ENCODE measurements at regions not wholly inside any gene's neighbourhood (a gene's known extent, or its start where the extent isn't known, plus 50 kb on each side); places are given as distances from the start of the nearest gene placed in this dataset.

- no peak overlapping the region for H3K27ac Mint-ChIP-seq (ENCODE audit: unreplicated experiment)
- no peaks in the 10 kb centered on the region for H3K4me1 Mint-ChIP-seq
- DNase-seq (ENCODE audit: low read depth, low spot score), result no peak
- no peak overlapping the region for H3K4me3 Mint-ChIP-seq
- peaks cover 19% of the 10 kb centered on the region for H3K27me3 Mint-ChIP-seq (ENCODE audit: low read depth)
- H3K36me3 Mint-ChIP-seq (ENCODE audit: low read depth), result peaks cover 3% of the 10 kb centered on the region
- no peak for TF ChIP-seq CTCF (conservative IDR thresholded peaks at IDR 0.05)
- peaks cover 13% of the 10 kb centered on the region for H3K9me3 Mint-ChIP-seq
Observed at GRCh38 chr14:62143245-62143644, 381.0 kb downstream of the SNAPC1 start.

GRCh38 chr14:62144863-62145262, 382.6 kb downstream of the SNAPC1 start:
- Mint-ChIP-seq H3K27me3 (ENCODE audit: low read depth) (peaks cover 19% of the 10 kb centered on the region), H3K4me1 (no peaks in the 10 kb centered on the region), H3K36me3 (ENCODE audit: low read depth) (peaks cover 3% of the 10 kb centered on the region), H3K9me3 (peaks cover 18% of the 10 kb centered on the region), H3K4me3 (no peak overlapping the region), H3K27ac (ENCODE audit: unreplicated experiment) (no peak overlapping the region)
- TF ChIP-seq CTCF (conservative IDR thresholded peaks at IDR 0.05), result no peak
- DNase-seq (ENCODE audit: low read depth, low spot score), result no peak

- H3K4me3 Mint-ChIP-seq, result no peak overlapping the region
- no peak overlapping the region for H3K27ac Mint-ChIP-seq (ENCODE audit: unreplicated experiment)
- no peaks in the 10 kb centered on the region for H3K4me1 Mint-ChIP-seq
- peaks cover 18% of the 10 kb centered on the region for H3K9me3 Mint-ChIP-seq
- TF ChIP-seq CTCF (conservative IDR thresholded peaks at IDR 0.05), result no peak
- no peak for DNase-seq (ENCODE audit: low read depth, low spot score)
- peaks cover 21% of the 10 kb centered on the region for H3K27me3 Mint-ChIP-seq (ENCODE audit: low read depth)
- peaks cover 3% of the 10 kb centered on the region for H3K36me3 Mint-ChIP-seq (ENCODE audit: low read depth)
Observed at GRCh38 chr14:62146030-62146429, 383.8 kb downstream of the SNAPC1 start.

GRCh38 chr14:62156052-62156451, 393.8 kb downstream of the SNAPC1 start:
- no peaks in the 10 kb centered on the region for H3K4me1 Mint-ChIP-seq
- no peaks in the 10 kb centered on the region for H3K9me3 Mint-ChIP-seq
- no peak for TF ChIP-seq CTCF (conservative IDR thresholded peaks at IDR 0.05)
- no peak overlapping the region for H3K4me3 Mint-ChIP-seq
- DNase-seq (ENCODE audit: low read depth, low spot score), result no peak
- H3K27ac Mint-ChIP-seq (ENCODE audit: unreplicated experiment), result no peak overlapping the region
- H3K36me3 Mint-ChIP-seq (ENCODE audit: low read depth), result no peaks in the 10 kb centered on the region
- H3K27me3 Mint-ChIP-seq (ENCODE audit: low read depth), result peaks cover 45% of the 10 kb centered on the region

- no peak overlapping the region for H3K27ac Mint-ChIP-seq (ENCODE audit: unreplicated experiment)
- no peaks in the 10 kb centered on the region for H3K9me3 Mint-ChIP-seq
- H3K4me3 Mint-ChIP-seq, result no peak overlapping the region
- no peaks in the 10 kb centered on the region for H3K4me1 Mint-ChIP-seq
- no peak for TF ChIP-seq CTCF (conservative IDR thresholded peaks at IDR 0.05)
- no peaks in the 10 kb centered on the region for H3K36me3 Mint-ChIP-seq (ENCODE audit: low read depth)
- DNase-seq (ENCODE audit: low read depth, low spot score), result no peak
- H3K27me3 Mint-ChIP-seq (ENCODE audit: low read depth), result peaks cover 42% of the 10 kb centered on the region
Observed at GRCh38 chr14:62158779-62159178, 396.6 kb downstream of the SNAPC1 start.

- Mint-ChIP-seq H3K27me3 (ENCODE audit: low read depth) (peaks cover 47% of the 10 kb centered on the region), H3K9me3 (no peaks in the 10 kb centered on the region), H3K27ac (ENCODE audit: unreplicated experiment) (no peak overlapping the region), H3K4me3 (no peak overlapping the region), H3K4me1 (no peaks in the 10 kb centered on the region), H3K36me3 (ENCODE audit: low read depth) (no peaks in the 10 kb centered on the region)
- no peak for TF ChIP-seq CTCF (conservative IDR thresholded peaks at IDR 0.05)
- no peak for DNase-seq (ENCODE audit: low read depth, low spot score)
Observed at GRCh38 chr14:62159314-62159713, 397.1 kb downstream of the SNAPC1 start.

All from neural crest cell (in vitro differentiated cells).